ENCODE measurements at regions not wholly inside any gene's neighbourhood (a gene's known extent, or its start where the extent isn't known, plus 50 kb on each side); places are given as distances from the start of the nearest gene placed in this dataset.

GRCh38 chr4:54547299-54548097, 110.3 kb upstream of the KIT start:
- DNase-seq = peak; percentile 12

- DNase-seq = no peak
Measured at GRCh38 chr4:54548098-54548620, 109.6 kb upstream of the KIT start.

GRCh38 chr4:54548831-54549460, 108.8 kb upstream of the KIT start:
- no peak for DNase-seq

- DNase-seq = no peak
Measured at GRCh38 chr4:54550395-54551171, 107.2 kb upstream of the KIT start.

- DNase-seq = no peak
Measured at GRCh38 chr4:54553001-54553400, 104.8 kb upstream of the KIT start.

GRCh38 chr4:54554339-54554990, 103.3 kb upstream of the KIT start:
- DNase-seq = no peak

- DNase-seq = no peak
Measured at GRCh38 chr4:54556051-54556450, 101.7 kb upstream of the KIT start.

- no peak for DNase-seq
Measured at GRCh38 chr4:54556587-54556986, 101.2 kb upstream of the KIT start.

- DNase-seq = no peak
Measured at GRCh38 chr4:54558889-54559677, 98.7 kb upstream of the KIT start.

GRCh38 chr4:54560513-54560912, 97.2 kb upstream of the KIT start:
- DNase-seq = no peak

- DNase-seq = no peak
Measured at GRCh38 chr4:54561940-54562339, 95.8 kb upstream of the KIT start.

GRCh38 chr4:54566608-54567007, 91.1 kb upstream of the KIT start:
- DNase-seq = peak; percentile 57

- DNase-seq = no peak
Measured at GRCh38 chr4:54567327-54567726, 90.4 kb upstream of the KIT start.

- no peak for DNase-seq
Measured at GRCh38 chr4:54568184-54568583, 89.6 kb upstream of the KIT start.

- no peak for DNase-seq
Measured at GRCh38 chr4:54570822-54571221, 86.9 kb upstream of the KIT start.

- no peak for DNase-seq
Measured at GRCh38 chr4:54571293-54572151, 86.2 kb upstream of the KIT start.

- no peak for DNase-seq
Measured at GRCh38 chr4:54572152-54572542, 85.6 kb upstream of the KIT start.

- DNase-seq = no peak
Measured at GRCh38 chr4:54574500-54574899, 83.3 kb upstream of the KIT start.

- DNase-seq = no peak
Measured at GRCh38 chr4:54575919-54576318, 81.8 kb upstream of the KIT start.

- DNase-seq = no peak
Measured at GRCh38 chr4:54581807-54582206, 76.0 kb upstream of the KIT start.

- no peak for DNase-seq
Measured at GRCh38 chr4:54585321-54586000, 72.3 kb upstream of the KIT start.

Data from NCI-H2107 (cell line).